ENCODE measurements at regions not wholly inside any gene's neighbourhood (a gene's known extent, or its start where the extent isn't known, plus 50 kb on each side); places are given as distances from the start of the nearest gene placed in this dataset.

GRCh38 chr10:42997151-42997848, 79.6 kb upstream of the RET start:
- intact Hi-C loops (cut with DNase I), result no loop called here
- Histone ChIP-seq H3K27me3 (replicated peaks; ENCODE audit: insufficient read depth) (no peaks in the 10 kb centered on the region), H3K27ac (no peak overlapping the region), H3K36me3 (no peaks in the 10 kb centered on the region), H3K4me1 (replicated peaks) (no peaks in the 10 kb centered on the region), H3K4me3 (no peak overlapping the region), H3K9me3 (no peaks in the 10 kb centered on the region)
- WGBS, result 96% methylated on average over 6 of the region's 6 CpGs
- no peak for DNase-seq (ENCODE audit: low spot score)
- TF ChIP-seq CTCF (IDR thresholded peaks at IDR 0.05), result no peak
- no peak for TF ChIP-seq POLR2A (IDR thresholded peaks at IDR 0.05)
- no peak for TF ChIP-seq POLR2AphosphoS5 (IDR thresholded peaks at IDR 0.05)

GRCh38 chr10:42997849-42998165, 79.1 kb upstream of the RET start:
- no peaks in the 10 kb centered on the region for H3K36me3 ChIP-seq
- H3K27me3 ChIP-seq (replicated peaks; ENCODE audit: insufficient read depth), result no peaks in the 10 kb centered on the region
- TF ChIP-seq POLR2A (IDR thresholded peaks at IDR 0.05) (no peak), POLR2AphosphoS5 (IDR thresholded peaks at IDR 0.05) (no peak)
- 90% methylated on average over 4 of the region's 4 CpGs for WGBS
- no peak overlapping the region for H3K4me3 ChIP-seq
- H3K27ac ChIP-seq, result no peak overlapping the region
- no peaks in the 10 kb centered on the region for H3K4me1 ChIP-seq (replicated peaks)
- no peak for DNase-seq (ENCODE audit: low spot score)
- intact Hi-C loops (cut with DNase I), result no loop called here
- no peaks in the 10 kb centered on the region for H3K9me3 ChIP-seq

- intact Hi-C loops (cut with DNase I), result no loop called here
- no peak overlapping the region for H3K4me3 ChIP-seq
- H3K9me3 ChIP-seq, result no peaks in the 10 kb centered on the region
- H3K27me3 ChIP-seq (replicated peaks; ENCODE audit: insufficient read depth), result no peaks in the 10 kb centered on the region
- TF ChIP-seq POLR2A (IDR thresholded peaks at IDR 0.05) (no peak), CTCF (IDR thresholded peaks at IDR 0.05) (no peak), POLR2AphosphoS5 (IDR thresholded peaks at IDR 0.05) (no peak)
- H3K4me1 ChIP-seq (replicated peaks), result no peaks in the 10 kb centered on the region
- 95% methylated on average over 10 of the region's 12 CpGs for WGBS
- H3K27ac ChIP-seq, result no peak overlapping the region
- DNase-seq (ENCODE audit: low spot score), result no peak
- H3K36me3 ChIP-seq, result no peaks in the 10 kb centered on the region
Observed at GRCh38 chr10:42998481-42999384, 78.1 kb upstream of the RET start.

GRCh38 chr10:42999385-43000020, 77.4 kb upstream of the RET start:
- intact Hi-C loops (cut with DNase I), result no loop called here
- Histone ChIP-seq H3K4me1 (replicated peaks) (no peaks in the 10 kb centered on the region), H3K36me3 (no peaks in the 10 kb centered on the region), H3K27ac (no peak overlapping the region), H3K4me3 (no peak overlapping the region), H3K9me3 (no peaks in the 10 kb centered on the region), H3K27me3 (replicated peaks; ENCODE audit: insufficient read depth) (no peaks in the 10 kb centered on the region)
- TF ChIP-seq POLR2A (IDR thresholded peaks at IDR 0.05) (no peak), POLR2AphosphoS5 (IDR thresholded peaks at IDR 0.05) (no peak), CTCF (IDR thresholded peaks at IDR 0.05) (no peak)
- WGBS, result 96% methylated on average over 8 of the region's 8 CpGs
- DNase-seq (ENCODE audit: low spot score), result no peak

GRCh38 chr10:43000021-43000411, 76.9 kb upstream of the RET start:
- Histone ChIP-seq H3K4me3 (no peak overlapping the region), H3K27me3 (replicated peaks; ENCODE audit: insufficient read depth) (no peaks in the 10 kb centered on the region), H3K36me3 (no peaks in the 10 kb centered on the region), H3K9me3 (no peaks in the 10 kb centered on the region), H3K4me1 (replicated peaks) (no peaks in the 10 kb centered on the region), H3K27ac (no peak overlapping the region)
- intact Hi-C loops (cut with DNase I), result no loop called here
- WGBS, result 100% methylated on average over 3 of the region's 3 CpGs
- no peak for DNase-seq (ENCODE audit: low spot score)
- TF ChIP-seq POLR2AphosphoS5 (IDR thresholded peaks at IDR 0.05), result no peak
- TF ChIP-seq POLR2A (IDR thresholded peaks at IDR 0.05), result no peak
- no peak for TF ChIP-seq CTCF (IDR thresholded peaks at IDR 0.05)

Data from prostate gland (tissue), 2 donors.